Lower leg skin (tissue), 3 donors: ENCODE measurements at regions not wholly inside any gene's neighbourhood (a gene's known extent, or its start where the extent isn't known, plus 50 kb on each side); places are given as distances from the start of the nearest gene placed in this dataset.

ENCODE experiments used
- POLR2A ChIP-seq, 2 donors: fragments of 450-650 bp; IDR thresholded peaks; one replicate each; pipeline ENCODE4 v1.6.1; 2016 to 2017; ENCODE audit warnings: antibody characterized with exemption in 2 of 2, mild to moderate bottlenecking in 1 of 2, moderate library complexity in 1 of 2
- TF ChIP-seq, protein P1 (sequence below), 3 donors: fragments of 450-650 bp; IDR thresholded peaks; one replicate each; pipeline ENCODE4 v1.5.1; 2016; ENCODE audit warnings: antibody characterized with exemption in 3 of 3, mild to moderate bottlenecking in 3 of 3, moderate library complexity in 2 of 3

DNA sequence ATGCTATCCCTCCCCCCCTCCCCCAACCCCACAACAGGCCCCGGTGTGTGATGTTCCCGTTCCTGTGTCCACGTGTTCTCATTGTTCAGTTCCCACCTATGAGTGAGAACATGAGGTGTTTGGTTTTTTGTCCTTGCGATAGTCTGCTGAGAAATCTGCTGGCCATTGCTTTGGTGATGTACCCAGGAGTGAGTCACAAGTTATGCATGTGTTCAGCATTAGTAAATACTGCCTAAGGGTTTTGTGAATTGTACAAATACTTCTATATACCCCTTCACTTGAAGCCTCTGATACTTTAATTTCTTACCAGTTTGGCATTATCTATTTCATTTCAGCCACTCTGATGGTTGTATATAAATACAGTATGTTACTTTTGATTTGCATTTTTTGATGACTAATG, 711.3 kb upstream of the GJE1 start:
- TF ChIP-seq, protein P1, sequence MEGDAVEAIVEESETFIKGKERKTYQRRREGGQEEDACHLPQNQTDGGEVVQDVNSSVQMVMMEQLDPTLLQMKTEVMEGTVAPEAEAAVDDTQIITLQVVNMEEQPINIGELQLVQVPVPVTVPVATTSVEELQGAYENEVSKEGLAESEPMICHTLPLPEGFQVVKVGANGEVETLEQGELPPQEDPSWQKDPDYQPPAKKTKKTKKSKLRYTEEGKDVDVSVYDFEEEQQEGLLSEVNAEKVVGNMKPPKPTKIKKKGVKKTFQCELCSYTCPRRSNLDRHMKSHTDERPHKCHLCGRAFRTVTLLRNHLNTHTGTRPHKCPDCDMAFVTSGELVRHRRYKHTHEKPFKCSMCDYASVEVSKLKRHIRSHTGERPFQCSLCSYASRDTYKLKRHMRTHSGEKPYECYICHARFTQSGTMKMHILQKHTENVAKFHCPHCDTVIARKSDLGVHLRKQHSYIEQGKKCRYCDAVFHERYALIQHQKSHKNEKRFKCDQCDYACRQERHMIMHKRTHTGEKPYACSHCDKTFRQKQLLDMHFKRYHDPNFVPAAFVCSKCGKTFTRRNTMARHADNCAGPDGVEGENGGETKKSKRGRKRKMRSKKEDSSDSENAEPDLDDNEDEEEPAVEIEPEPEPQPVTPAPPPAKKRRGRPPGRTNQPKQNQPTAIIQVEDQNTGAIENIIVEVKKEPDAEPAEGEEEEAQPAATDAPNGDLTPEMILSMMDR (IDR thresholded peaks at IDR 0.05) = no peak
- TF ChIP-seq POLR2A (IDR thresholded peaks at IDR 0.05) = no peak
